ENCODE measurements at regions not wholly inside any gene's neighbourhood (a gene's known extent, or its start where the extent isn't known, plus 50 kb on each side); places are given as distances from the start of the nearest gene placed in this dataset.

DNA sequence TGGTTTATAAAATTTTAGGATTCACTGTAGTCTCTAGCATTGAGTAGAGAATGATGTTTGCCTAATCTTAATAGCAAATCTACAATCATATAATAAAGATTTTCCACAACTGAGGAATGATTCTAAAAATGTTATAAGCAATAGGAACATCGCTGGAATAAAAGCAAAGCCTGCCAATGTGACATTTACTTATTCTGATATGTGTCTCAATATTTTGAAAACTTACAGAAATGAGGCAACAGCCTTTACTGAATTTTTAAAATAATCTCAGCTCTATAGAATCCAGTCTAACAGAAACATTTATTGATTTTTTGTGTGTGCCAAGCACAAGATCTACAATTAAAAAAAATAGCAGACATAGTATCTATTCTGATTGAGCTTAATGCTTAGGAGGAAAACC lies 303.7 kb upstream of the CCDC179 start:
- no peaks in the 10 kb centered on the region for H3K9me2 ChIP-seq (replicated peaks; ENCODE audit: insufficient read depth, low read length)
- no peaks in the 10 kb centered on the region for H3K27me3 ChIP-seq (replicated peaks; ENCODE audit: insufficient read depth, low read length)
- H3K9me3 ChIP-seq (replicated peaks; ENCODE audit: insufficient read depth, low read length), result no peaks in the 10 kb centered on the region
- H3K9ac ChIP-seq (ENCODE audit: low read length), result no peak overlapping the region
- DNase-seq, result no peak
- no peaks in the 10 kb centered on the region for H3F3A ChIP-seq (ENCODE audit: insufficient read depth, low read length)
- H3K4me2 ChIP-seq (ENCODE audit: low read depth, low read length), result no peak overlapping the region
- H4K20me1 ChIP-seq (ENCODE audit: insufficient read depth, low read length), result no peaks in the 10 kb centered on the region
- H3K79me2 ChIP-seq (ENCODE audit: low read length), result no peaks in the 10 kb centered on the region
- no peak for TF ChIP-seq EZH2 (optimal IDR thresholded peaks at IDR 0.05; ENCODE audit: low read depth, low read length)
- H3K27ac ChIP-seq (ENCODE audit: low read length), result no peak overlapping the region
- H3K4me3 ChIP-seq (ENCODE audit: low read length), result no peak overlapping the region
- H2AFZ ChIP-seq (ENCODE audit: low read length), result no peak overlapping the region
- no peaks in the 10 kb centered on the region for H3K36me3 ChIP-seq (replicated peaks; ENCODE audit: insufficient read depth, low read length)
- no peaks in the 10 kb centered on the region for H3K4me1 ChIP-seq (ENCODE audit: low read length)

DNA sequence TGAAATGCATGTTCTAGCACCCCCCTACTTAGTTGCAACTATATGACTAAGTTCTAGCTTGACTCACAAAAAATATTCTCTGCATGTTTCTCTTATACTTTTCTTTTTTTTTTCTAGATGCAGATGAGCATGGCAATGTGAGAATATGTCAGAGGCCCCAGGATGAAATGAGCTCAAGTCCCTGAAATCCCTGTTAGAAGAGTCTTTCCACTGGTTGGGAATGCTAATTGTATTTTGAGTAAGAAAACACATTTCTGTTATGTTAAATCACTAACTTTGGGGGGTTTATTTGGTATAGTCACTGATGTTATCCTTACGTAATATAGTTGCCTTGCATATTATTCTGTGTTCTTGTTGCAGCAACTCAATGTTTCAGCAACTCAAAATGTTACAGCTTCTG lies 306.1 kb upstream of the CCDC179 start:
- TF ChIP-seq, protein P1, sequence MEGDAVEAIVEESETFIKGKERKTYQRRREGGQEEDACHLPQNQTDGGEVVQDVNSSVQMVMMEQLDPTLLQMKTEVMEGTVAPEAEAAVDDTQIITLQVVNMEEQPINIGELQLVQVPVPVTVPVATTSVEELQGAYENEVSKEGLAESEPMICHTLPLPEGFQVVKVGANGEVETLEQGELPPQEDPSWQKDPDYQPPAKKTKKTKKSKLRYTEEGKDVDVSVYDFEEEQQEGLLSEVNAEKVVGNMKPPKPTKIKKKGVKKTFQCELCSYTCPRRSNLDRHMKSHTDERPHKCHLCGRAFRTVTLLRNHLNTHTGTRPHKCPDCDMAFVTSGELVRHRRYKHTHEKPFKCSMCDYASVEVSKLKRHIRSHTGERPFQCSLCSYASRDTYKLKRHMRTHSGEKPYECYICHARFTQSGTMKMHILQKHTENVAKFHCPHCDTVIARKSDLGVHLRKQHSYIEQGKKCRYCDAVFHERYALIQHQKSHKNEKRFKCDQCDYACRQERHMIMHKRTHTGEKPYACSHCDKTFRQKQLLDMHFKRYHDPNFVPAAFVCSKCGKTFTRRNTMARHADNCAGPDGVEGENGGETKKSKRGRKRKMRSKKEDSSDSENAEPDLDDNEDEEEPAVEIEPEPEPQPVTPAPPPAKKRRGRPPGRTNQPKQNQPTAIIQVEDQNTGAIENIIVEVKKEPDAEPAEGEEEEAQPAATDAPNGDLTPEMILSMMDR (IDR thresholded peaks at IDR 0.05; ENCODE audit: low read length), result no peak
- TF ChIP-seq EZH2 (optimal IDR thresholded peaks at IDR 0.05; ENCODE audit: low read depth, low read length) (no peak), EZH2phosphoT487 (IDR thresholded peaks at IDR 0.05; ENCODE audit: low read length) (no peak)
- no peak for DNase-seq
- H3K9ac ChIP-seq (ENCODE audit: low read length), result no peak overlapping the region
- no peaks in the 10 kb centered on the region for H3K79me2 ChIP-seq (ENCODE audit: low read length)
- H3K9me3 ChIP-seq (replicated peaks; ENCODE audit: insufficient read depth, low read length), result no peaks in the 10 kb centered on the region
- H2AFZ ChIP-seq (ENCODE audit: low read length), result no peak overlapping the region
- H4K20me1 ChIP-seq (ENCODE audit: insufficient read depth, low read length), result no peaks in the 10 kb centered on the region
- H3K4me1 ChIP-seq (ENCODE audit: low read length), result no peaks in the 10 kb centered on the region
- H3K9me2 ChIP-seq (replicated peaks; ENCODE audit: insufficient read depth, low read length), result no peaks in the 10 kb centered on the region
- H3F3A ChIP-seq (ENCODE audit: insufficient read depth, low read length), result no peaks in the 10 kb centered on the region
- H3K27me3 ChIP-seq (replicated peaks; ENCODE audit: insufficient read depth, low read length), result no peaks in the 10 kb centered on the region
- H3K36me3 ChIP-seq (replicated peaks; ENCODE audit: insufficient read depth, low read length), result no peaks in the 10 kb centered on the region
- H3K4me3 ChIP-seq (ENCODE audit: low read length), result no peak overlapping the region
- no peak overlapping the region for H3K27ac ChIP-seq (ENCODE audit: low read length)
- H3K4me2 ChIP-seq (ENCODE audit: low read depth, low read length), result no peak overlapping the region

DNA sequence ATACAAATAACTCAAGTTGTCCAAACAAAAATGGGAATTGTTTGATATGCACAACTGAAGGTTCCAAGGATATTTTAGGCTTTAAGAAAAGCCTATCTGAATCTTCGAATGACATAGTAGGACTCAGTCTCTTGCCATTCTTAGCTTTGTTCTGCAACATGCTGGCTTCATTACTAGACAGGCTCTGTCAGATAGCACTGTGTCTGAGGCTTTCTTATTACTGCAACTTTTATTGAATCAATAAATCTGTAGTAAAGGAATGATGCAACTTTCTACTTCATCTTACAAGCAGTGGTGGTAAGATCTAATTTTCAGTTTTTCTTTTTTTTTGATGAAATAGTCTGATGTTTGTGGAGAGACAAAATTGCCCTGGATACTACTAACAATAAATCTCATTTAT lies 319.3 kb upstream of the CCDC179 start:
- Histone ChIP-seq H3K9ac (ENCODE audit: low read length) (no peak overlapping the region), H3K9me2 (replicated peaks; ENCODE audit: insufficient read depth, low read length) (no peaks in the 10 kb centered on the region), H3F3A (ENCODE audit: insufficient read depth, low read length) (no peaks in the 10 kb centered on the region), H3K4me1 (ENCODE audit: low read length) (no peaks in the 10 kb centered on the region), H2AFZ (ENCODE audit: low read length) (no peak overlapping the region), H3K4me2 (ENCODE audit: low read depth, low read length) (no peak overlapping the region), H3K9me3 (replicated peaks; ENCODE audit: insufficient read depth, low read length) (no peaks in the 10 kb centered on the region), H3K27me3 (replicated peaks; ENCODE audit: insufficient read depth, low read length) (no peaks in the 10 kb centered on the region), H3K79me2 (ENCODE audit: low read length) (no peaks in the 10 kb centered on the region), H3K4me3 (ENCODE audit: low read length) (no peak overlapping the region), H4K20me1 (ENCODE audit: insufficient read depth, low read length) (no peaks in the 10 kb centered on the region), H3K27ac (ENCODE audit: low read length) (no peak overlapping the region), H3K36me3 (replicated peaks; ENCODE audit: insufficient read depth, low read length) (no peaks in the 10 kb centered on the region)
- no peak for TF ChIP-seq EZH2 (optimal IDR thresholded peaks at IDR 0.05; ENCODE audit: low read depth, low read length)
- TF ChIP-seq EZH2phosphoT487 (IDR thresholded peaks at IDR 0.05; ENCODE audit: low read length), result no peak
- TF ChIP-seq, protein P1 (IDR thresholded peaks at IDR 0.05; ENCODE audit: low read length), result no peak
- DNase-seq, result no peak

DNA sequence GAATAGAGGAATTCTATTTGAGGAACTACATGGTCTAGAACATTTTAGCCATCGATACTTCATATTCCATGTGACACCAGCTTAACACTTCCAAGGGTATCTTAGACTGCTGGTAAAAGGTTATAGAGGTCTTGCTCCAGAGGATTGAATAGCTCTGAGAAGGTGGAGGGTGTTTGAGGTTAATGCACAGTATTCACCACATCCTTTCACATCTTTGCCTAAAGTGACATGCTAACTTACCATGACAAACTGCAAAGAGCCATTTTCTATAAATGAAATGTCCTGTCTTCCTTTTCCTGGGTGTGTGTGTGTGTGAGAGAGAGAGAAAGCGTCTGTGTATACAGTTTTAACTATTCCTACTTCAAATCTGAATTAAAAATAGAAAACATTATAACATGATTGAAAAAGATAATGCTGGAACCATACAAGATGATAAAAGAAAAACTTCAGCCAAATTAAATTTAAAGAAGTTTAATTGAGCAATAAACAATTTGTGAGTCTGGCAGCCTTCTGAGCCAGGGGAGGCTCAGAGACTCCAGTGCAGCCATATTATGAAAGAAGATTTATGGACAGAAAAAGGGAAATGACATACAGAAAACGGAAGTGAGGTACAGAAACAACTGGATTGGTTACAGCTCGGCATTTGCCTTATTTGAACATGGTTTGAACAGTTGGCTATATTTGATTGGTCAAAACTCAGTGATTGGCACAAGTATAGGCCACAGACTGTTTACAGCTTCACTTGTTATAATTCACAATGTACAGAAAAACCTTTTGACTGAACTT lies 320.9 kb upstream of the CCDC179 start:
- no peak for DNase-seq
- Histone ChIP-seq H3K27ac (ENCODE audit: low read length) (no peak overlapping the region), H3K9me2 (replicated peaks; ENCODE audit: insufficient read depth, low read length) (no peaks in the 10 kb centered on the region), H2AFZ (ENCODE audit: low read length) (no peak overlapping the region), H3K9ac (ENCODE audit: low read length) (no peak overlapping the region), H3K79me2 (ENCODE audit: low read length) (no peaks in the 10 kb centered on the region), H3K27me3 (replicated peaks; ENCODE audit: insufficient read depth, low read length) (no peaks in the 10 kb centered on the region), H4K20me1 (ENCODE audit: insufficient read depth, low read length) (no peaks in the 10 kb centered on the region), H3F3A (ENCODE audit: insufficient read depth, low read length) (no peaks in the 10 kb centered on the region), H3K36me3 (replicated peaks; ENCODE audit: insufficient read depth, low read length) (no peaks in the 10 kb centered on the region), H3K4me2 (ENCODE audit: low read depth, low read length) (no peak overlapping the region), H3K4me3 (ENCODE audit: low read length) (no peak overlapping the region), H3K4me1 (ENCODE audit: low read length) (no peaks in the 10 kb centered on the region), H3K9me3 (replicated peaks; ENCODE audit: insufficient read depth, low read length) (no peaks in the 10 kb centered on the region)
- TF ChIP-seq EZH2phosphoT487 (IDR thresholded peaks at IDR 0.05; ENCODE audit: low read length) (no peak), EZH2 (optimal IDR thresholded peaks at IDR 0.05; ENCODE audit: low read depth, low read length) (no peak)
- TF ChIP-seq, protein P1 (IDR thresholded peaks at IDR 0.05; ENCODE audit: low read length), result no peak

Data from MM.1S (cell line).